Smooth muscle cell (in vitro differentiated cells): ENCODE measurements at regions not wholly inside any gene's neighbourhood (a gene's known extent, or its start where the extent isn't known, plus 50 kb on each side); places are given as distances from the start of the nearest gene placed in this dataset.
"Not testable (repeated sequence)": the region's sequence is repeated elsewhere in the genome, so short reads cannot be mapped to it uniquely, and the experiment has no call there.

Source experiments
- DNase-seq: peaks from one replicate; lab custom pipeline; 2025; ENCODE audit not compliant: unreplicated experiment; lab: John Stamatoyannopoulos, UW
- H2AFZ ChIP-seq: fragments of 200-600 bp; sonication (generic); 2 replicates; pipeline ENCODE4 v1.6.0; 2016; ENCODE audit warnings: antibody characterized with exemption, low read depth, mild to moderate bottlenecking
- H3F3A ChIP-seq: fragments of 200-600 bp; sonication (generic); 2 replicates; pipeline ENCODE4 v1.6.0; 2017; ENCODE audit warnings: antibody characterized with exemption, low read depth
- H3K27ac ChIP-seq: fragments of 200-600 bp; sonication (generic); 2 replicates; pipeline ENCODE4 v1.5.1; 2016; ENCODE audit warnings: low read depth, mild to moderate bottlenecking
- H3K27me3 ChIP-seq: fragments of 200-600 bp; sonication (generic); 2 replicates; pipeline ENCODE4 v1.6.1; 2016; ENCODE audit warnings: low read depth, mild to moderate bottlenecking
- H3K36me3 ChIP-seq: fragments of 200-600 bp; sonication (generic); 2 replicates; pipeline ENCODE4 v1.5.1; 2016; ENCODE audit warnings: low read depth
- H3K4me1 ChIP-seq: fragments of 200-600 bp; sonication (generic); 2 replicates; pipeline ENCODE4 v1.5.1; 2016; ENCODE audit warnings: low read depth
- H3K4me2 ChIP-seq: fragments of 200-600 bp; sonication (generic); 2 replicates; pipeline ENCODE4 v1.6.0; 2016; ENCODE audit warnings: mild to moderate bottlenecking
- H3K4me3 ChIP-seq: fragments of 200-600 bp; sonication (generic); 2 replicates; pipeline ENCODE4 v1.5.1; 2016; ENCODE audit warnings: mild to moderate bottlenecking
- H3K79me2 ChIP-seq: fragments of 200-600 bp; sonication (generic); 2 replicates; pipeline ENCODE4 v1.6.0; 2016; ENCODE audit warnings: low read depth, mild to moderate bottlenecking
- H3K9ac ChIP-seq: fragments of 200-600 bp; sonication (generic); 2 replicates; pipeline ENCODE4 v1.6.0; 2016; ENCODE audit warnings: low read depth
- H3K9me3 ChIP-seq: fragments of 200-600 bp; sonication (generic); replicated peaks from 2 replicates; pipeline ENCODE4 v1.5.1; 2016; ENCODE audit warnings: low read depth
- H4K20me1 ChIP-seq: fragments of 200-600 bp; sonication (generic); 2 replicates; pipeline ENCODE4 v1.6.0; 2016; ENCODE audit warnings: low read depth
- CTCF ChIP-seq: fragments of 200-600 bp; sonication (generic); IDR thresholded peaks from 2 replicates; pipeline ENCODE4 v1.5.1; 2017; ENCODE audit warnings: borderline replicate concordance, mild to moderate bottlenecking, antibody characterized with exemption; ENCODE audit not compliant: insufficient read depth, poor library complexity, severe bottlenecking
- WGBS: methylation state at CpG from one replicate; pipeline ENCODE4 v1.1.7; 2016; ENCODE audit warnings: low lambda C conversion rate; 5-methylcytosine and 5-hydroxymethylcytosine counted together

GRCh38 chr4:114326358-114326757 lies 272.2 kb upstream of the UGT8 start:
- Histone ChIP-seq H3K4me2 (no peak overlapping the region), H2AFZ (no peak overlapping the region), H3K27ac (no peak overlapping the region), H3K4me1 (no peaks in the 10 kb centered on the region), H3F3A (no peaks in the 10 kb centered on the region), H3K4me3 (no peak overlapping the region), H3K27me3 (no peaks in the 10 kb centered on the region), H3K36me3 (no peaks in the 10 kb centered on the region), H3K79me2 (no peaks in the 10 kb centered on the region), H4K20me1 (no peaks in the 10 kb centered on the region), H3K9ac (no peak overlapping the region), H3K9me3 (no peaks in the 10 kb centered on the region)
- WGBS: 29% methylated on average over 1 of the region's 1 CpG
- no peak for DNase-seq
- no peak for TF ChIP-seq CTCF

- Histone ChIP-seq H3K9ac (no peak overlapping the region), H3K4me2 (no peak overlapping the region), H3K27me3 (no peaks in the 10 kb centered on the region), H3F3A (no peaks in the 10 kb centered on the region), H3K9me3 (no peaks in the 10 kb centered on the region), H3K36me3 (no peaks in the 10 kb centered on the region), H3K4me3 (no peak overlapping the region), H4K20me1 (no peaks in the 10 kb centered on the region), H3K4me1 (no peaks in the 10 kb centered on the region), H2AFZ (no peak overlapping the region), H3K79me2 (no peaks in the 10 kb centered on the region), H3K27ac (no peak overlapping the region)
- DNase-seq: no peak
- no peak for TF ChIP-seq CTCF
- 100% methylated on average over 1 of the region's 1 CpG for WGBS
These were observed 266.5 kb upstream of the UGT8 start for GRCh38 chr4:114332119-114332518.

- not testable (repeated sequence) for H3K4me1 ChIP-seq, H2AFZ ChIP-seq, H3K9ac ChIP-seq, H3K36me3 ChIP-seq, H3K9me3 ChIP-seq, H3K4me3 ChIP-seq, H3K27me3 ChIP-seq, DNase-seq, H3F3A ChIP-seq, H3K79me2 ChIP-seq, H3K4me2 ChIP-seq, H4K20me1 ChIP-seq, H3K27ac ChIP-seq
These were observed 264.2 kb upstream of the UGT8 start for GRCh38 chr4:114334363-114334762.

DNA sequence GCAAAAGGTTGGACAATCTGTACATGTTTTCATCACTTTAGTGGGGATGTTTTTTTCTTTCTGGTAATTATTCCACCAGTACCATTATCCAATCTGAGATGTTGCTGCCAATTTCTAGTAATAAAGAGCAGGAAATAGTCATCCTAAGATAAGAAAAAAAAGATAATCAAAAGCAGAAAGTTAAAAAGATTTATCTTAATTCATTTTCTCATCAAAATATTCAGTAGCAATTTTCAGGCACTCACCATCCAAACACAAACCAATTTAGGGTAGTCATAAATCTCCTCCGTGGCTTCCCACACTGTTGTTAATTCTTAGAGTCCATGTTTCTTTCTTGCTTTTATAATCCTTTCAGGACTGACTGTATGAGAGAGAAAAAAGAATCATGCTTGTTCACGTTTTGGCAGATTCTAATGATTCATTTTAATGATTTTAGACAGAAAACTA lies 263.7 kb upstream of the UGT8 start:
- Histone ChIP-seq H3K79me2 (no peaks in the 10 kb centered on the region), H3K27ac (no peak overlapping the region), H2AFZ (no peak overlapping the region), H3K36me3 (no peaks in the 10 kb centered on the region), H3F3A (no peaks in the 10 kb centered on the region), H3K4me3 (no peak overlapping the region), H3K9me3 (no peaks in the 10 kb centered on the region), H3K9ac (no peak overlapping the region), H3K27me3 (no peaks in the 10 kb centered on the region), H4K20me1 (no peaks in the 10 kb centered on the region), H3K4me1 (no peaks in the 10 kb centered on the region), H3K4me2 (no peak overlapping the region)
- TF ChIP-seq CTCF: no peak
- DNase-seq: no peak
- WGBS: 79% methylated on average over 2 of the region's 2 CpGs
